Epithelial cell of esophagus (primary cell): ENCODE measurements at regions not wholly inside any gene's neighbourhood (a gene's known extent, or its start where the extent isn't known, plus 50 kb on each side); places are given as distances from the start of the nearest gene placed in this dataset.

Experiments
- DNase-seq: peaks from one replicate; pipeline ENCODE4 v3.0.0; 2010; ENCODE audit warnings: low read depth
- H3K4me3 ChIP-seq: 2 replicates; pipeline ENCODE4 v1.5.1; 2011; ENCODE audit warnings: mild to moderate bottlenecking, low read length, control low read depth
- CTCF ChIP-seq: IDR thresholded peaks from 2 replicates; pipeline ENCODE4 v1.5.1; 2011; ENCODE audit warnings: low read depth, mild to moderate bottlenecking, low read length, control low read depth, inconsistent platforms; ENCODE audit not compliant: insufficient read depth; ENCODE audit errors: missing control alignments

- DNase-seq, result no peak
- H3K4me3 ChIP-seq, result no peak overlapping the region
- no peak for TF ChIP-seq CTCF
These were observed 54.2 kb downstream of the TMEM100 start for GRCh38 chr17:55668312-55668920.

- H3K4me3 ChIP-seq, result no peak overlapping the region
- TF ChIP-seq CTCF, result no peak
- DNase-seq, result no peak
These were observed 55.9 kb downstream of the TMEM100 start for GRCh38 chr17:55666806-55667205.

GRCh38 chr17:55664287-55664686, 58.4 kb downstream of the TMEM100 start:
- DNase-seq, result no peak
- no peak for TF ChIP-seq CTCF
- H3K4me3 ChIP-seq, result no peak overlapping the region

GRCh38 chr17:55663400-55663799, 59.3 kb downstream of the TMEM100 start:
- DNase-seq, result no peak
- no peak overlapping the region for H3K4me3 ChIP-seq
- no peak for TF ChIP-seq CTCF

- no peak overlapping the region for H3K4me3 ChIP-seq
- no peak for TF ChIP-seq CTCF
- DNase-seq, result no peak
These were observed 60.5 kb downstream of the TMEM100 start for GRCh38 chr17:55661963-55662834.

GRCh38 chr17:55661256-55661758, 61.4 kb downstream of the TMEM100 start:
- TF ChIP-seq CTCF, result no peak
- DNase-seq, result no peak

More at GRCh38 chr17:55661256-55661758, 61.4 kb downstream of the TMEM100 start:
- H3K4me3 ChIP-seq, result no peak overlapping the region
